Activated B cell treated with CpG ODN at 0.5 μM for 24 hours (primary cell): ENCODE measurements at regions not wholly inside any gene's neighbourhood (a gene's known extent, or its start where the extent isn't known, plus 50 kb on each side); places are given as distances from the start of the nearest gene placed in this dataset.

Experiments used
- ATAC-seq: fragments of 200-7000 bp; cut with Tn5 transposase; one replicate; pipeline ENCODE4 v1.10.0; 2021; ENCODE audit warnings: low read depth, mild to moderate bottlenecking, moderate library complexity
- CTCF ChIA-PET: fragments of 350-600 bp; sonication (Branson Sonifier 250); formaldehyde crosslinking; loops from one replicate; lab custom pipeline; 2021; ENCODE audit warnings: antibody characterized with exemption; lab: Charles Lee
- POLR2A ChIA-PET: fragments of 350-600 bp; sonication (Branson Sonifier 250); formaldehyde crosslinking; loops from one replicate; lab custom pipeline; 2021; ENCODE audit warnings: antibody characterized with exemption; lab: Charles Lee
- DNase-seq: peaks from one replicate; pipeline ENCODE4 v3.0.0; 2022
- H3K27ac Mint-ChIP-seq: one replicate; pipeline ENCODE4 v1.8.0; 2020; ENCODE audit warnings: mixed read lengths
- H3K27me3 Mint-ChIP-seq: one replicate; pipeline ENCODE4 v1.8.0; 2021; ENCODE audit warnings: mixed read lengths
- H3K36me3 Mint-ChIP-seq: one replicate; pipeline ENCODE4 v1.8.0; 2021; ENCODE audit warnings: low read depth, mixed read lengths
- H3K4me1 Mint-ChIP-seq: one replicate; pipeline ENCODE4 v1.8.0; 2021; ENCODE audit warnings: mixed read lengths
- H3K4me3 Mint-ChIP-seq: one replicate; pipeline ENCODE4 v1.8.0; 2020; ENCODE audit warnings: mild to moderate bottlenecking, mixed read lengths
- H3K9me3 Mint-ChIP-seq: one replicate; pipeline ENCODE4 v1.8.0; 2020; ENCODE audit warnings: mixed read lengths
- intact Hi-C: fragments of 100-400 bp; cut with micrococcal nuclease; formaldehyde crosslinking; loops from one replicate; pipeline ENCODE4 v1.15.1; 2024
- TF ChIP-seq, protein P1 (sequence below): fragments of 200-600 bp; IDR thresholded peaks from one replicate; pipeline ENCODE4 v1.8.0; 2022; ENCODE audit warnings: antibody characterized with exemption, mild to moderate bottlenecking

DNA sequence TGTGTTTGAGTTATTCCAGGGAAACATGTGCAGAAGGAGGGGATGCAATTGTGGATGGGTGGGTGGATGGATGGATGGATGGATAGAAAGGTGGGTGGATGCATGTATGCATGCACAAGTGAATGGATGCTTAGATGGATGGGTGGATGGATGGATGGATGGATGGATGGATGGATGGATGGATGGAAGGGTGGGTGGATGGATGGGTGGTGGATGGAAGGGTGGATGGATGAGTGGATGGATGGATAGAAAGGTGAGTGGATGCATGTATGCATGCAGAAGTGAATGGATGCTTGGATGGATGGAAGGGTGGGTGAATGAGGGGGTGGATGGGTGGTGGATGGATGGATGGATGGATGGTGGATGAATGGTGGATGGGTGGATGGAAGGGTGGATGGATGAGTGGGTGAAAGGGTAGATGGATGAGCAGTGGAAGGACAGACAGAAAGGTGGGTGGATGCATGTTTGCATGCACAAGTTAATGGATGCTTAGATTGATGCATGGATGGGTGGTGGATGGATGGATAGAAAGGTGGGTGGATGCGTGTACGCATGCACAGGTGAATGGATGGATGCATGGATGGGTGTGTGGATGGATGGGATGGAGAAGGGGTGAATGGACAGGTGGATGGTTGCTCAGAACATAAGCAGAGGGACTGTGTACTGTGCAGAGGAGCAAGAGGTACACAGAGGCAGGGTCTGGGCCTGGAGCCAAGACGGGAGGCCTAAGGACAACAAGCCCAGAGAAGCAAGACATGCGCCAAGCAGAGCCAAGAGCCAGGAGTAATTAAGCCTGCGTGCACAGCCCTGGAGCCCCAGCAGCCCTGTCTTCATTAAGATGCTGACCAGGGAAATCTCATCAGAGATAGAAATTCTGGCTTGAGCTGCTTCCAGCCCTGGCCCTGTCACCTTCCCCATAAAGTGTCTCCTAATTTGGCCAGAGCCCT, 84.6 kb upstream of the PPP1R26 start:
- ChIA-PET POLR2A (no interaction called here), CTCF (no interaction called here)
- Mint-ChIP-seq H3K36me3 (no peaks in the 10 kb centered on the region), H3K4me1 (no peaks in the 10 kb centered on the region), H3K27me3 (no peaks in the 10 kb centered on the region), H3K4me3 (no peak overlapping the region), H3K27ac (no peak overlapping the region), H3K9me3 (no peaks in the 10 kb centered on the region)
- DNase-seq (no peak), ATAC-seq (no peak)
- TF ChIP-seq, protein P1, sequence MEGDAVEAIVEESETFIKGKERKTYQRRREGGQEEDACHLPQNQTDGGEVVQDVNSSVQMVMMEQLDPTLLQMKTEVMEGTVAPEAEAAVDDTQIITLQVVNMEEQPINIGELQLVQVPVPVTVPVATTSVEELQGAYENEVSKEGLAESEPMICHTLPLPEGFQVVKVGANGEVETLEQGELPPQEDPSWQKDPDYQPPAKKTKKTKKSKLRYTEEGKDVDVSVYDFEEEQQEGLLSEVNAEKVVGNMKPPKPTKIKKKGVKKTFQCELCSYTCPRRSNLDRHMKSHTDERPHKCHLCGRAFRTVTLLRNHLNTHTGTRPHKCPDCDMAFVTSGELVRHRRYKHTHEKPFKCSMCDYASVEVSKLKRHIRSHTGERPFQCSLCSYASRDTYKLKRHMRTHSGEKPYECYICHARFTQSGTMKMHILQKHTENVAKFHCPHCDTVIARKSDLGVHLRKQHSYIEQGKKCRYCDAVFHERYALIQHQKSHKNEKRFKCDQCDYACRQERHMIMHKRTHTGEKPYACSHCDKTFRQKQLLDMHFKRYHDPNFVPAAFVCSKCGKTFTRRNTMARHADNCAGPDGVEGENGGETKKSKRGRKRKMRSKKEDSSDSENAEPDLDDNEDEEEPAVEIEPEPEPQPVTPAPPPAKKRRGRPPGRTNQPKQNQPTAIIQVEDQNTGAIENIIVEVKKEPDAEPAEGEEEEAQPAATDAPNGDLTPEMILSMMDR = no peak
- intact Hi-C loops = no loop called here

DNA sequence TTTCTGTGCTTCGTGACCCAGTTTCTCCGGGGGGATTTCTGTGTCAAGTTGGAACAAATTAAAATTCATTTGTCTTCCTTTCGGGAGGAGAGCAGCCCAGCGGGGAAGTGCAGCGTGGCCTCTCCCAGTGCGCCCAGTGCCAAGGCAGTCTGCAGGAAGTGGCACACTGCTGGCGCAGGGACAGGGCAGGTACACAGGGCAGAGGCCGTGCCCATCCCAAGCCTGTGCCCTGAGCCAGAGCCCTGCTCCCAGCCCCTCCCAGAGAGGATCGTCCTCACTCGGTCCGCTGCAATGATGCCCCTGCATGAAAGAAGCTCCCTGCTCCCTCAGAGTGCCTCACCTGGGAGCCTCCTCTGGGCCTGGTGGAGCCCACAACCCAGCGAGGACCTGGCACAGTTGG, 82.4 kb upstream of the PPP1R26 start:
- ATAC-seq (no peak), DNase-seq (no peak)
- ChIA-PET CTCF (no interaction called here), POLR2A (no interaction called here)
- no peaks in the 10 kb centered on the region for H3K36me3 Mint-ChIP-seq
- no peaks in the 10 kb centered on the region for H3K27me3 Mint-ChIP-seq
- no peak overlapping the region for H3K27ac Mint-ChIP-seq
- TF ChIP-seq, protein P1 = no peak
- H3K4me3 Mint-ChIP-seq = no peak overlapping the region
- intact Hi-C loops = no loop called here
- H3K9me3 Mint-ChIP-seq = no peaks in the 10 kb centered on the region
- H3K4me1 Mint-ChIP-seq = no peaks in the 10 kb centered on the region

DNA sequence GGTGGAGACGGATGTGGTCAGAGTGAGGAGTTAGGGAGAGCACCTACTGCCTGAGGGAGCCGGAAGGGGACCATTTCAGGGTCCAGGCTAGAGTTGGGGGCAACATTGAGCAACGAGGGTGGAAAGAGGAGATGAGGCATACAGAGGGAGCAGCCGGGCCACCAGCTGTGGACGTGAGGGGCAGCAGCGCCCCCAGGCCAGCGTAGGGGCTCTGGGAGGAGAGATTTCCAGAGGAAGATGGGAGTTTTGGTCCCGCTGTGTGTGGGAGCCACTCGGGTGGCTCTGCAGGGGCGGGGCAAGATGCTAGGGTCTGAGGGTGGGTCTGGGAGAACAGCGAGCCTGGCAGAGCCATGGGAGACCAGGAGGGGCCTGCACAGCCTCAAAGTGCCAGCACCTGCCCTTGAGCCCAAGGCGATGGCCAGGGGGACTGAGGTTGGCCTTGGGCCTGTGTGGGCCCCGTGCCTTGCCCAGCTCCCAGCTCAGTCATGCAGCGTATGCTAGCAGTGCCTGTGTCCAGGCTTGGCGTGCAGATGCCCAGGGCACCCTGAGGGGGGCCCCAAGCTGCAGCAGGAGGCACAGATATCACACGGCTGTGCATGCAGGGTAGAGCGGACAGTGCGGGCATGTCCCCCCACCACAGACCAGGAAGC, 80.5 kb upstream of the PPP1R26 start:
- ATAC-seq = no peak

DNA sequence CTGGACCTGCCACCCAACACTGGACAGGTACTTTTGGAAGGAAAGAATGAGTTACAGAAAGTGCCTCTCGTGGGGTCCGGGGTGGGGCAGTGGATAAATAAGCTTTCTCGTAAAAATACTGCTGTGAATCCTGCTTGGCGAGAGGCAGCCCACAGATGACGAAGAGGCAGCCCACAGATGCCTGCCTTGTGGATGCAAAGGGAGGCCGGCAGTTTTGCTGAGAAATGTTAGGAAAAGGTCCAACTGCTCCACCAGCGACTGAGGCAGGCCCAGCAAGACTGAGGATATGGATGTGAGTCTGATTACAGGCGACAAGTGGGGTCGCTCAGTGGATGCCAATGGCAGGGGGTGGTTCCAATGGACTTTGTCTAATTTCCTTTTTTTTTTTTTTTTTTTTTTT, 79.1 kb upstream of the PPP1R26 start:
- no peaks in the 10 kb centered on the region for H3K9me3 Mint-ChIP-seq
- DNase-seq = no peak
- H3K36me3 Mint-ChIP-seq = no peaks in the 10 kb centered on the region
- H3K4me1 Mint-ChIP-seq = no peaks in the 10 kb centered on the region
- intact Hi-C loops = no loop called here
- no peak overlapping the region for H3K27ac Mint-ChIP-seq
- ChIA-PET CTCF (no interaction called here), POLR2A (no interaction called here)
- no peak for ATAC-seq
- no peaks in the 10 kb centered on the region for H3K27me3 Mint-ChIP-seq
- H3K4me3 Mint-ChIP-seq = no peak overlapping the region
- TF ChIP-seq, protein P1 = no peak

More for the DNA sequence above, 80.5 kb upstream of the PPP1R26 start:
- ChIA-PET CTCF (no interaction called here), POLR2A (no interaction called here)
- Mint-ChIP-seq H3K4me1 (no peaks in the 10 kb centered on the region), H3K27ac (no peak overlapping the region), H3K36me3 (no peaks in the 10 kb centered on the region), H3K9me3 (no peaks in the 10 kb centered on the region), H3K4me3 (no peak overlapping the region), H3K27me3 (no peaks in the 10 kb centered on the region)
- intact Hi-C loops = no loop called here
- DNase-seq = no peak
- TF ChIP-seq, protein P1 = no peak

DNA sequence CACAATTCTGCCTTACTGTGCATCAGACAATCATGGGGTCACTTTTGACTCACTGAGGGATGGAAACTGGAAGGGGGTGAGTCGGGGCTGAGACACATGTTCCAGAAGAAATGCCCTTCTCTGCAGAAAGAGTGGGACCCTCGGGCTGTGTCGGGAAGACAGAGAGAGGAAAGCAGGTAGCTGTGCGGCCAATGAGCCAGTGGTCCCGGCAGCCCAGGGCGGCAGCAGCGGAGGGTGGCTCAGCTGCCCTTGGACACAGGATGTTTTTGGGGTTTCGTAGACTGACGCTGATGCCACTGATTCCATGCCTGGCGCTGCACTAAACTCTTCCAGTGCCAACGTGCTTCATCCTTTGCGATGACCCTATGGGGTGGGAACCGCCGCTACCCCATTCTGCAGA, 78.4 kb upstream of the PPP1R26 start:
- POLR2A ChIA-PET = no interaction called here
- ATAC-seq = no peak
- H3K9me3 Mint-ChIP-seq = no peaks in the 10 kb centered on the region
- intact Hi-C loops = no loop called here
- H3K4me3 Mint-ChIP-seq = no peak overlapping the region
- CTCF ChIA-PET = no interaction called here
- no peaks in the 10 kb centered on the region for H3K4me1 Mint-ChIP-seq
- DNase-seq = no peak
- H3K27ac Mint-ChIP-seq = no peak overlapping the region
- TF ChIP-seq, protein P1 = no peak
- no peaks in the 10 kb centered on the region for H3K36me3 Mint-ChIP-seq
- H3K27me3 Mint-ChIP-seq = no peaks in the 10 kb centered on the region
